ENCODE measurements at regions not wholly inside any gene's neighbourhood (a gene's known extent, or its start where the extent isn't known, plus 50 kb on each side); places are given as distances from the start of the nearest gene placed in this dataset.
"Not testable (repeated sequence)": the region's sequence is repeated elsewhere in the genome, so short reads cannot be mapped to it uniquely, and the experiment has no call there.

- H3K9me2 ChIP-seq (ENCODE audit: insufficient read depth): no peaks in the 10 kb centered on the region
- H3K9me3 ChIP-seq (ENCODE audit: control insufficient read depth in 1 of 2, insufficient read depth in 1 of 2, low read depth in 1 of 2, low read length in 2 of 2): no peaks in the 10 kb centered on the region; a peak in 1 of 4 replicates
- H3K79me2 ChIP-seq (ENCODE audit: insufficient read depth, low read length): no peaks in the 10 kb centered on the region
- H3K4me1 ChIP-seq (ENCODE audit: control insufficient read depth in 1 of 2, insufficient read depth in 2 of 2, low read length in 2 of 2): no peaks in the 10 kb centered on the region
- H3K9ac ChIP-seq (ENCODE audit: low read length): no peak overlapping the region
- H3K36me3 ChIP-seq (ENCODE audit: control insufficient read depth in 1 of 2, insufficient read depth in 2 of 2, low read length in 2 of 2): no peaks in the 10 kb centered on the region
- H3K4me2 ChIP-seq (ENCODE audit: low read length): no peak overlapping the region
- no peaks in the 10 kb centered on the region for H4K20me1 ChIP-seq (ENCODE audit: insufficient read depth)
- no TSS peak for BruUV-seq (replicated peaks)
- POLR2A ChIA-PET: no interaction called here
- no peak overlapping the region for H3K4me3 ChIP-seq (replicated peaks in 1 of 2; ENCODE audit: low read depth in 1 of 2, low read length in 2 of 2)
- DNase-seq (ENCODE audit: low read depth, low spot score) (no peak), ATAC-seq (no peak)
- intact Hi-C loops (cut with micrococcal nuclease): no loop called here
- H2AFZ ChIP-seq (ENCODE audit: low read depth, low read length, poor library complexity, severe bottlenecking): no peak overlapping the region
- no peak for TF ChIP-seq POLR2A (IDR thresholded peaks at IDR 0.05; ENCODE audit: borderline replicate concordance, extremely low read depth, insufficient read depth, insufficient read length)
- no peak for TF ChIP-seq REST (IDR thresholded peaks at IDR 0.05; ENCODE audit: low read depth)
- TF ChIP-seq EZH2phosphoT487 (IDR thresholded peaks at IDR 0.05; ENCODE audit: borderline replicate concordance): no peak
- no peak for TF ChIP-seq ELF1 (IDR thresholded peaks at IDR 0.05; ENCODE audit: borderline replicate concordance, low read depth)
- no peak for TF ChIP-seq YY1 (IDR thresholded peaks at IDR 0.05; ENCODE audit: extremely low read depth, insufficient replicate concordance, low read depth, low read length)
- TF ChIP-seq CBX3 (IDR thresholded peaks at IDR 0.05; ENCODE audit: low read depth): no peak
- TF ChIP-seq ZBTB33 (IDR thresholded peaks at IDR 0.05; ENCODE audit: extremely low read depth, insufficient replicate concordance, low read length): no peak
- no peak for TF ChIP-seq ZFX (IDR thresholded peaks at IDR 0.05)
- no peak for TF ChIP-seq EGR1 (IDR thresholded peaks at IDR 0.05; ENCODE audit: low read depth)
- TF ChIP-seq ATF3 (IDR thresholded peaks at IDR 0.05): no peak
- no peak for TF ChIP-seq CEBPB (IDR thresholded peaks at IDR 0.05; ENCODE audit: low read depth)
- no peaks in the 10 kb centered on the region for H3K27me3 ChIP-seq (ENCODE audit: insufficient read depth, low read length)
- CTCF ChIA-PET: no interaction called here
- RAD21 ChIA-PET (ENCODE audit: low non-redundant PET in 1 of 2, low total read pairs in 2 of 2, uncharacterized antibody in 2 of 2, unreplicated experiment in 2 of 2): no interaction called here
- no peak overlapping the region for H3K27ac ChIP-seq (ENCODE audit: low read depth, low read length)
Observed at GRCh38 chr22:23446796-23447350, 133.2 kb downstream of the IGLL1 start.

- H3K9ac ChIP-seq (ENCODE audit: low read length); H3K4me3 ChIP-seq (replicated peaks in 1 of 2; ENCODE audit: low read depth in 1 of 2, low read length in 2 of 2); intact Hi-C loops (cut with micrococcal nuclease); H2AFZ ChIP-seq (ENCODE audit: low read depth, low read length, poor library complexity, severe bottlenecking); ATAC-seq; CTCF ChIA-PET; H3K4me1 ChIP-seq (ENCODE audit: control insufficient read depth in 1 of 2, insufficient read depth in 2 of 2, low read length in 2 of 2); H4K20me1 ChIP-seq (ENCODE audit: insufficient read depth); RAD21 ChIA-PET (ENCODE audit: low non-redundant PET in 1 of 2, low total read pairs in 2 of 2, uncharacterized antibody in 2 of 2, unreplicated experiment in 2 of 2); DNase-seq (ENCODE audit: low read depth, low spot score); H3K79me2 ChIP-seq (ENCODE audit: insufficient read depth, low read length); H3K9me2 ChIP-seq (ENCODE audit: insufficient read depth); H3K27me3 ChIP-seq (ENCODE audit: insufficient read depth, low read length); H3K9me3 ChIP-seq (ENCODE audit: control insufficient read depth in 1 of 2, insufficient read depth in 1 of 2, low read depth in 1 of 2, low read length in 2 of 2); BruUV-seq (replicated peaks); POLR2A ChIA-PET; H3K36me3 ChIP-seq (ENCODE audit: control insufficient read depth in 1 of 2, insufficient read depth in 2 of 2, low read length in 2 of 2); H3K27ac ChIP-seq (ENCODE audit: low read depth, low read length); H3K4me2 ChIP-seq (ENCODE audit: low read length): not testable (repeated sequence)
Observed at GRCh38 chr22:23446194-23446593, 133.9 kb downstream of the IGLL1 start.
